ENCODE measurements at regions not wholly inside any gene's neighbourhood (a gene's known extent, or its start where the extent isn't known, plus 50 kb on each side); places are given as distances from the start of the nearest gene placed in this dataset.

GRCh38 chr17:79398441-79398840 lies 212.4 kb downstream of the RBFOX3 start:
- DNase-seq (ENCODE audit: low spot score) = no peak

DNA sequence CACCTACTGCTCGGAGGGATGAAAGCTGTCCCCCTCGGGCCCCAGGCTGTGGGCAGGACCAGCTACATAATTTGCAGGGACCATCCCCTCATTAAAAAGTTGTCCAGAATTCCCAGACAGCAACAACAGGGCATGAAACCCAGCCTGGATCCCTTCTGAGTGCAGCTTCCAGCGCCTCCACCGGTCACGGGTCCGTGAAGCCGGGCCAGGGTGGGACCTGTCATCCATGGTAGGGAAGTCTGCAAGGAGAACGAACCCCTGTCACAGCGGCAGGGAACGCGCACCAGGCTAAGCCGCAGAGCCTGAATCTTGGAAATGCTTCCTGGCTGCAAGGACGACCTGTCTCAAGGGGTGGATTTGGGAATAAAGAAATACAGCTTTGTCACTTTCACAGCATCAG lies 214.2 kb downstream of the RBFOX3 start:
- DNase-seq (ENCODE audit: low spot score) = no peak

- DNase-seq (ENCODE audit: low spot score) = no peak
Measured at GRCh38 chr17:79395545-79395944, 215.3 kb downstream of the RBFOX3 start.

GRCh38 chr17:79395066-79395465 lies 215.8 kb downstream of the RBFOX3 start:
- no peak for DNase-seq (ENCODE audit: low spot score)

- peak; percentile 52 for DNase-seq (ENCODE audit: low spot score)
Measured at GRCh38 chr17:79393358-79394052, 217.3 kb downstream of the RBFOX3 start.

- no peak for DNase-seq (ENCODE audit: low spot score)
Measured at GRCh38 chr17:79392598-79392997, 218.3 kb downstream of the RBFOX3 start.

- DNase-seq (ENCODE audit: low spot score) = peak; percentile 61
Measured at GRCh38 chr17:79391376-79392233, 219.2 kb downstream of the RBFOX3 start.

- no peak for DNase-seq (ENCODE audit: low spot score)
Measured at GRCh38 chr17:79389896-79390295, 221.0 kb downstream of the RBFOX3 start.

GRCh38 chr17:79388556-79389295 lies 222.1 kb downstream of the RBFOX3 start:
- DNase-seq (ENCODE audit: low spot score) = peak; percentile 27

DNA sequence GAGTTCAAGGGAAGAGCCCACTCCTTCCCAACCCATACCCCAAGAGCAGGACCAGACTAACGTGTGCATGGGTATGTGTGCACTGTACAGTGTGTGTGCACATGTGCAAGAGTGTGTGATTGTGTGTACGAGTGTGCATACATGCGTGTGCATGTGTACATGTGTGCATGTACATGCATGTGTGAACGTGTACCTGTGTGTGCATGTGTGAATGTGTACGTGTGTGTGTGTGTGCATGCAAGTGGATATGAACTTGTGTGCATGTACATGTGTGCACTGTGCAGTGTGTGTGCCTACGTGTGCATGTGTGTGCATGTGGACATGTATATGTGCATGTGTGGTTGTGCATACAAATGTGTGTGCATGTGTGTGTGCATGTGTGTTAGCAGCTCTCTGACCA lies 223.1 kb downstream of the RBFOX3 start:
- DNase-seq (ENCODE audit: low spot score) = no peak

- DNase-seq (ENCODE audit: low spot score) = no peak
Measured at GRCh38 chr17:79385962-79386563, 224.8 kb downstream of the RBFOX3 start.

DNA sequence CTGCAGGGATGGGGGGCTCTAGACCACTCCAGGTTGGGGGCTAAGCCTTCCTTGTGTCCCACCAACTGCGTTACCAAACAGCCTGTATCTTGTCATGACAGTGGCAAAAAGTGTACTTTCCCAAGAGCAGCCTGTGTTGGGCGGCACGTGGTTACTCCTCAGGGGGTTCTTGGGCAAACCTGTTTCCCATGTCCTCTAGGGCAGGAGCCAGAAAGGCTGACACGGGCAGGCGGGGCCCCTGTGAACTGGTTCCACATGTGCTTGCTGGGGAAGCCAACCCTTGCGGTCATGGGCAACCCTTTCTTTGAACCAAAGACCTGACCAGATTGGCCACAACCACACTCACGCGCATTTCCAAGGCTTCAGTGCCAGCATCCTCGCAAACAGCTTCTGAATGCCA lies 228.5 kb downstream of the RBFOX3 start:
- no peak for DNase-seq (ENCODE audit: low spot score)

GRCh38 chr17:79379700-79380445 lies 231.0 kb downstream of the RBFOX3 start:
- no peak for DNase-seq (ENCODE audit: low spot score)

DNA sequence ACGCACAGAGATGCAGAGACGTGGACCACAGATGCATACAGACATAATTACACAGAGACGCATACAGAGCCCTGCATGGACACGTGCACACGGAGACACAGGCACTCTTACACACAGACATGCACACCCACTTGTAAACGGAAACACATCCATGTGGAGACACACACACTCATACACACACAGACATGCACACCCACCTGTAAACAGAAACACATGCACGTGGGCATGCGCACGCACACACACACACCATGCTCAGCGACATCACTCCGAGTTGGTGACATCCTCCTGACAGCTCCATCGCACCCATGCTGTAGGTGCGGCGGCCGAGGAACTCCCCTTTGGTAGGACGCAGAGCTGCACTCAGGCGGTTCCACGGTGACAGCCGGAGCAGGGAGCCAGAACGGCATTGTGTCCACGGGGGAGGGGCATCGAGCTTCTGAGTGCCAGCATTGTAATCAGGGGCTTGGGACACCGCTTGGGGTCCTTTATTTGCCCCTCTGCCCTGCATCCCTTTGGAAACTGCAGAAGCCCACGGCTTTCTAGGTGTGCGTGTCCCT lies 233.5 kb downstream of the RBFOX3 start:
- no peak for DNase-seq (ENCODE audit: low spot score)

- DNase-seq (ENCODE audit: low spot score) = no peak
Measured at GRCh38 chr17:79374807-79375206, 236.0 kb downstream of the RBFOX3 start.

- no peak for DNase-seq (ENCODE audit: low spot score)
Measured at GRCh38 chr17:79374087-79374689, 236.7 kb downstream of the RBFOX3 start.

- DNase-seq (ENCODE audit: low spot score) = no peak
Measured at GRCh38 chr17:79372470-79373238, 238.2 kb downstream of the RBFOX3 start.

DNA sequence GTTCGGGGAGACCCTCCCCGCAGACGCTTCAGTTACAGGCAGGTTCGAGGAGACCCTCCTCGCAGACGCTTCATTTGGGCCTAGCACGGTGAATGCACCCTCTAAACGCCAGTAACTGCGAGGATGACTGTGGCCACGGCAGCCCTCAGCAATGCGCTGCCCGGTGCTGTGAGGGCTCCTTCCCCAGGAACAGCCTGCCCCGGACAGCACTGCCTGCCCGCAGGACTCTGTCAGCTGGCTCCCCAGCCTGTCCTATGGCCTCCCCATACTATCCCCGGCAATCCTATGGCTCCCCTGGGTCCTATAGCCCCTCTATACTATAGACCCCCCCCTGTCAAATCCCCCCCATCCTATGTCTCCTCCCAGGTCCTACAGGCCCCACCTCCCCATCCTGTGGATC lies 238.9 kb downstream of the RBFOX3 start:
- no peak for DNase-seq (ENCODE audit: low spot score)

GRCh38 chr17:79370594-79370993 lies 240.3 kb downstream of the RBFOX3 start:
- DNase-seq (ENCODE audit: low spot score) = no peak

DNA sequence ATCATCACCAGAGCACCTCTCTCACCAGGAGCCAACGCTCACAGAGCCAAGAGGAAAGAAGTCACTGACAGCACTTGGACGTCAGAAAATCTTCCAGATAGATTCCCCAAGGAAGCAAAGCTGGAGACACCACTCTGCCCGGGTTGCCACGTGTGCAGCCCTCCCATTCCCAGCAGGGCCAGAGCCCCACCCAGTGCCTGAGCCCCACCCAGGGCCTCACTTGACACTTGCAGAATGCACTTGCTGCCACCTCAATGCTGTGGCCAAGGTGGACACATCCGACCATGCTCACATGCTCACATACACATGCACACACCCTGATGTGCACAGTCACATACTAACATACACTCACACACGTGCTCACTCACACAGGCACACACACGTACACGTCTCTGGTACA lies 240.7 kb downstream of the RBFOX3 start:
- no peak for DNase-seq (ENCODE audit: low spot score)
